ENCODE measurements at regions not wholly inside any gene's neighbourhood (a gene's known extent, or its start where the extent isn't known, plus 50 kb on each side); places are given as distances from the start of the nearest gene placed in this dataset.

- TF ChIP-seq SIN3A (IDR thresholded peaks at IDR 0.05; ENCODE audit: borderline replicate concordance, insufficient read depth, low read length) = no peak
- no peak for TF ChIP-seq REST (IDR thresholded peaks at IDR 0.05; ENCODE audit: insufficient read depth in 1 of 2, low read depth in 2 of 2, low read length in 2 of 2)
- TF ChIP-seq POLR2AphosphoS5 (IDR thresholded peaks at IDR 0.05; ENCODE audit: low read depth, low read length) = no peak
Observed at GRCh38 chr4:151876381-151876988, 115.7 kb upstream of the GATB start.

Measured in PFSK-1 (cell line).